ENCODE measurements at regions not wholly inside any gene's neighbourhood (a gene's known extent, or its start where the extent isn't known, plus 50 kb on each side); places are given as distances from the start of the nearest gene placed in this dataset.

GRCh38 chr20:53742685-53743081 is 149.0 kb upstream of the ZNF217 start:
- TF ChIP-seq EZH2phosphoT487 (IDR thresholded peaks at IDR 0.05; ENCODE audit: insufficient read depth, low read depth) (no peak), EZH2 (IDR thresholded peaks at IDR 0.05; ENCODE audit: insufficient read depth, poor library complexity, severe bottlenecking) (no peak)
